Superior temporal gyrus (tissue), 1 donor: ENCODE measurements at regions not wholly inside any gene's neighbourhood (a gene's known extent, or its start where the extent isn't known, plus 50 kb on each side); places are given as distances from the start of the nearest gene placed in this dataset.

Experiments used
- DNase-seq: peaks from one replicate; pipeline ENCODE4 v3.0.0-alpha.2; 2016; ENCODE audit errors: extremely low spot score

DNA sequence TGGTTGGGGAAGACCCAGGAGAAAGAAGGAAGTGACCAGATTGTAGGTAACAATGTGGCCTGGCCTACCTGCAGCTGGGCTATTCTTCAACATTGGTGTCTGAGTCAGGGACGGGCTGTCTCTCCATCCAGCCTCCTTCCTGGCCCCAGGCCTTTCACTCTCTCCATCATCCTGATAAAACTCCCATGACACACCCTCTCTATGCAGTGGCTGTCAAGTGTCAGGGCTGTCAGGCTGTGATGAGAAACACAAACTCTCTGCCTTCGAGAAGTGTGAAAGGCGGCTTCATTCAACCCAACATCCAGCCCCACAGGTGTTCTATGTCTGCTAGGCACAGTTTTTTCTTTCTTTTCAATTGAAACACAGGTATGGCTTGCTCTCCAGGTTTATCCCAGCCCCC is 153.3 kb upstream of the VSTM2B start:
- DNase-seq: no peak

DNA sequence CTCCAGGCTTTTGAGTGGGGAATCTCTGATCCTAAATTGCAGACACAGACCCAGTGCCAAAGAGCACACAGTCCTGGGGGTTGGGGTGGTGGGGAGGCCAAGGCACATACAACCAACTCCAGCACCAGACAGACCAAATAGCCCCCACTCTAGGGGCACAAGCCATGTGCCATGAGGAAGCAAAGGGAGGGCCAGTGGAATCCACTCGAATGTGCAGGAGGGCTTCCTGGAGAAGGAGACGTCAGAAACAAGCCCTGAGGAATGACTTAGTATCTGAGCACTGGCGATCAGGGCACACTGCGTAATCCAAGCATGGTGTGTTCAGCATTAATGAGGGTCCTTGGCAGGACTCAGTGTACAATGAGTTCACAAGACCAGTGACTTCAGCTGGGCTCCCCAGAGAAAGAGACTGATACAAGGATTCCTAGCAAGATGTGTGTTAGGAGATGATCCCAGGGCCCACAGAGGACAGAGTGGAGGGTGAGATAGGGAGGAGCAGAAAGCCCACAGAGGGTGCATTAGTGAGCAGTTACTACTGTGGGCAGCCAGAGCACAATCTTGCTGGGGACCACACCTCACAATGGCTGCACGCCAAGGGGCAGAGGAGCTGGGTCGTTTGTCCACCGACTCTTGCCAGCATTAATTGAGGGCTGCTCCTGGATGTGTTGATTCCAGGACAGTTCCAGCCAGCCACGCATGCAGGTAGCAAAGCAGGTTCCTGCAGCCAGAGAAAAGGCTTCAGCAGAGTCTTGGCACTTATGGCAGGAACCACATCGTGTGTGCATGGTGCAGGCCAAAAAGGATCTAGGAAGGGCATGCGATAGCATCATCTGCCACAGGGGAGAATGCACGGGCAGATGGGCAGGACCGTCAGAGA is 152.6 kb upstream of the VSTM2B start:
- no peak for DNase-seq

GRCh38 chr19:29375429-29376119 is 150.2 kb upstream of the VSTM2B start:
- no peak for DNase-seq

DNA sequence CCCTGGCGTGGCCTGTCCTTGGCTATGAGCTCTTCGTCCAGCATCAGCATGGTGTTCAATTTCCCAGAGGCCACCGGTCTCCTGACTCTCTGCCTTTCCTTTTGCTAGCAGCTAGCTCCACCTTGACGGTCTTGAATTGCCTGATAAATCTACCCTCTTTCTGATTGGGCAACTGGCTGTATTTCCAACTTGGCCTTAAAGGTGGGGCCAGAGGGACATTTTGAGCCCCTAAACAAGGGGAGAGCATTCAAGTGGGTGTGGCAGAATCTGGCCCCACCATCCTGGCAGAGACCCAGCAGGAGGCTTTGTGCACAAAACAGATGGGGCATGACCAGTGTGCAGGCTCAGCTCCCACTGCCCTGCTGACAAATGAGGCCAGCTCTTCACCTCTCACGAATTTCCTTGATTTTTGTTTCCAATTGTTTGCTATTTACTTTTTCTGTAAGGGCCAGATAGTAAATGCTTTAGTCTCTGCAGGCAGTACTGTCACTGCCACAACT is 148.9 kb upstream of the VSTM2B start:
- no peak for DNase-seq

GRCh38 chr19:29378126-29378525 is 147.7 kb upstream of the VSTM2B start:
- no peak for DNase-seq

DNA sequence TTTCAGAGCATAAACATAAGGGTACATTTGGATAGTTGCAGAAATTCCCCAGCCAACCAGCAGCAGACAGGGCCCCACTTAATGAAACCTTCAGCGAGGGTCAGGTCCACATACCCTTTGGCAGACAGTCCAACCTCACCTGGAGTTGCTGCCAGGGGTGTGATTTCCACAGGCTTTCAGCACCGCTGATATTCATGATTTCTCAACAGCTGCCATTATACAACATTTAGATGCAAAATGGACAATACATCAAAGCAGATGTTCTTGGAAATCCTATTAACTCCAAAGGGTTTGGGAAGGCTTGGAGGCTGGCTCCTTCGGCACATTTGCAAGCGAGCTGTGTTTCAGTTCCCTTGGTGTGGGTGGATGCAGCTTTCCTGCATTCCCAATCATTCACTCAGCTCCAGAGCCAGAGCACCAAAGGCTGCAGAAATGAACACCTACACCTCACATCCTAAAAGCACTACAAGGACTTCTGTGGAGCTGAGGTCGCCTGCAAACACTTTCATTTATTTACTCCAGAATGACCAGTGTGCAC is 147.2 kb upstream of the VSTM2B start:
- DNase-seq: no peak

DNA sequence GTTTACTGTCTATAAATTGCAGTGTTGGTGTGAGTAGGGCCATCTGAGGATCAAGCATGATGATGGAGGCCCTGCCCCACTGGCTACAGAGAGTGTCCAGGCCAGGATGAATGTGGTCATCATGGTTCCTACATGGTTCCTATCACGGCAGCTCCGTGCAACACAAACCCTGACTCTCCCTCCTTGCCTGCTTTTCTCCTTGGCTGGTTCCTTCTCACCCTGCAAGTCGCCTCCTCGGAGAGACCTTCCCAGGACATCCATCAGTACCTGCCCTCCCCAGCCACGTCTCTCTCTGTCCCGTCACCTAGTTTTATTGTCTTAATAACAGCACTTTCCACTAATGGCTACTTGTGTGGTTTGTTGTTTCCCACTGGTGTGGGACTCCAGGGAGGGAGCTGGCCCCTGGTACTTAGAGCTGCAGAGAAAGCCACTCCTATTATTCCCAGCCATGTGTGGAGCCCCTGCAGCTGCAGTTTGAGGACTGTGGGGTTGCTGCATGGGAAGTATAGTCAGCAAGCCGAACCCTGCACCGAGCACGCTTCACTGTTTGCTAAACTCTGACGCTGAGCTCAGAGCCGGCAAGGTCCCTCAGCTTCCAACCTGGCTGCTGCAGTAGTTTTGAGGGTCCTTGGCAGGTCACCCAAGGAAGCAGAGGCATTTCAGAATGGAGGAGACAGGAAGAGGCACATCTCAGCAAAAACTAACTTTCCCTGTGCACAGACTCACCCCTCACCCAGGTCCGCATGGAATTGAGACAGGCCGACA is 146.4 kb upstream of the VSTM2B start:
- DNase-seq: no peak

GRCh38 chr19:29380581-29380980 is 145.2 kb upstream of the VSTM2B start:
- no peak for DNase-seq

- no peak for DNase-seq
Observed at GRCh38 chr19:29381353-29382203, 144.2 kb upstream of the VSTM2B start.

- no peak for DNase-seq
Observed at GRCh38 chr19:29383696-29384095, 142.1 kb upstream of the VSTM2B start.

DNA sequence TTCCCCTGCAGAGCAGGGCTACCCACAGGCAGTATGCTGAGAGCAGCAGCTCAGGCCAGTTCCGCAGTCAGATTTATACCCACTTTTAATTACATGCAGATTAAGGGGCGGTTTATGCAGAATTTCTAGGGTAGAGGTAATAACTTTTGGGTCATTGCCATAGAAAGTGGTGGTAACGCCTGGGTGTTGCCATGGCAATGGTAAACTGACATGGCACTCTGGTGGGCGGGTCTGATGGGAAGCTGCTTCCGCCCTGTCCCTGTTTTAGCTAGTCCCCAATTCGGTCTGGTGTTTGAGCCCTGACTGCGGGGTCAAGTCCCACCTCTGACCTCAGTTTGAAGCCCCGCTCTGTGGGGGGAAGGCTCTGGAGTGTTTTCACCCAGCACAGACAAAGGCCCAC is 141.1 kb upstream of the VSTM2B start:
- no peak for DNase-seq

DNA sequence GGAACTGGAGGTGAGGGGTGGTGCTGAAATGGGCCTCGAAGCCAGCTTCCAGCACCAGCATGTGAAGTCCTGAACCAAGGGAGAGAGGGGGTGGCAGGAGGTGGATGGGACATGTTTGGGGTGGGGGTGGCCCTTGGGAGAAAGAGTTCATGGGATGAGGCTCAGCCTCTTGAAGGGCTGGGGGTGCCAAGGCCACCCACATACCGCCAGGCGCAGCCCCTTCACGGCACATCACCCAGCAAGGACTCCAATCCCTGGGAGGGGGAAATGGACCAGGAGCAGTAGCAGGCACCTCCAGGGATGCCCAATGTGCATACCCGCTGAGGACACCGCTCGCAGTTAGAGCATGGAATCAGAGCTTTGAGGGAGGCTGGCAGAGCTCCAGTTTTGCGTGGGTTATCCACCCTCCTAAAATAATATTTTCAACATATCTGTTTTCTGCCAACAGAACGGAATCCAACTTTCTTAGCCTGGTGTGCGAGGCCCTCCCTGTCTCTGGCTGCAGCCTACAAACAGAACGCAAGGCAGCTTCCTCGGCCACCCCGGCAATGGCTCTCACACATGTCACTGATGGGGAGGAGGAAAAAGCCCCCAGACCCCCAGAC is 140.5 kb upstream of the VSTM2B start:
- DNase-seq: peak; percentile 48

- no peak for DNase-seq
Observed at GRCh38 chr19:29386970-29387369, 138.8 kb upstream of the VSTM2B start.

GRCh38 chr19:29387586-29387985 is 138.2 kb upstream of the VSTM2B start:
- no peak for DNase-seq

GRCh38 chr19:29389495-29389894 is 136.3 kb upstream of the VSTM2B start:
- no peak for DNase-seq

GRCh38 chr19:29390742-29391141 is 135.1 kb upstream of the VSTM2B start:
- DNase-seq: no peak

DNA sequence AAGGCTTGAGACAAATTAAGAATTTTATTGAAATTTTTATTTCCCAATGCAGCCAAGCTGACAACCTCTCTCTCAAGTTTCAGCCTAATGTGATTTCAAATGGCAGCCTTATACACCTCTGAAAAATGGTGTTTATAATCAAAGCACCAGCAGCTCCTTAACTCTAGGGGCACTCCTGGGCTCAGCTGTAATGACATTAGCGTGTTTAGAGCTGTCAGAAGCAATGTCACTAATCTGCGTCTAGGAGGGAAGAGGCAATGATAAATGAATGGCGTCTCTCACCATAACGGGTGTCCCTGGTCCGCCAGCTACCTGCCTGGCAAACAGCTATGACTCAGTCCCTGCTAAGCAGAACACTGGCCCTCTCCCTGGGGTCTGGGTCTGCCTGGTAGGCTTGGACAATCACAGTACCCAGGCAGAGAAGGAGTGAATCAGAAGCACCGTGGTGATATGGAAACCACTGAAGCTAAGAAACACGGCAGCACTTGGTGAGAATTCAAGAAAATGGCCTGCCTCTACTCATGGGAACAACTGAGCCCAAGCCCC is 131.8 kb upstream of the VSTM2B start:
- DNase-seq: no peak

- no peak for DNase-seq
Observed at GRCh38 chr19:29395111-29395733, 130.6 kb upstream of the VSTM2B start.

DNA sequence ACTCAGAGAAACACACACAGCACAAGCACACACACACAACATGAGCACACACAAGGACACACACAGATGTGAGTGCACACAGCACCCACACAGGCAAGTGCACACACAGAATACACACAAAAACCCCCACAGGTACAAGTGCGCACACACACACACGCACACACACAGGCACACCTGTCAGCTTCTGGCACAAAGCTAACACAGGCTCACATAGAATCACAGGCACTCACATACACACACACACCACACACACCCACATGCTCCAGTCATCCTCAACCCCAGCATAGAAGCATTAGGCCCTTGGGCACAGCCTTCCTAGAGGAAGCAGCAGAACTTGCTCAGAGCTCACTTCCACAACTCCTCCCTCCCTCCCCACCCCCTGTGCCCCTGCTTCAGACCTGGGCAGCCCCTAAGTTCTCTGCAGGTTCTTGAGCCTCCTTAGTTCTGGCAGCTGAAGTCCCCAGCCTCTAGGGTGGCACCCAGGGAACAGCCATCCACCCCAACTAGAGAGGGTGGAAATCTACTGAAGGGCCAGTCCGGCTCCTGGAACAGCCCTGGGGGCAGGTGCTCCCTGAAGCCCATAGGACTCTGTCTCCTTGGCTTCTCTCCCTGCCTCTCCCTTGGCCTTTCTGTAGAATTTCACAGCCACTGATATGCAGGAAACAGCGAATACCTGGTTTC is 129.9 kb upstream of the VSTM2B start:
- no peak for DNase-seq
